T-helper 2 cell treated with Interferon-gamma antibody and Interleukin-4, amounts not matched to agents 5 μg/mL and 100 μg/mL, for 36 hours (primary cell): ENCODE measurements at regions not wholly inside any gene's neighbourhood (a gene's known extent, or its start where the extent isn't known, plus 50 kb on each side); places are given as distances from the start of the nearest gene placed in this dataset.

Experiments used
- DNase-seq: peaks from one replicate; pipeline ENCODE4 v3.0.0; 2021; ENCODE audit warnings: low spot score
- H3K27ac Mint-ChIP-seq: one replicate; pipeline ENCODE4 v1.8.0; 2021; ENCODE audit warnings: mild to moderate bottlenecking, mixed read lengths
- H3K27me3 Mint-ChIP-seq: one replicate; pipeline ENCODE4 v1.8.0; 2021; ENCODE audit warnings: low read depth, mixed read lengths
- H3K36me3 Mint-ChIP-seq: one replicate; pipeline ENCODE4 v1.8.0; 2021; ENCODE audit warnings: low read depth, mixed read lengths
- H3K4me1 Mint-ChIP-seq: one replicate; pipeline ENCODE4 v1.8.0; 2021; ENCODE audit warnings: low read depth, mixed read lengths
- H3K4me3 Mint-ChIP-seq: one replicate; pipeline ENCODE4 v1.8.0; 2022; ENCODE audit warnings: mild to moderate bottlenecking, moderate library complexity, mixed read lengths
- H3K9me3 Mint-ChIP-seq: one replicate; pipeline ENCODE4 v1.8.0; 2021; ENCODE audit warnings: mixed read lengths

DNA sequence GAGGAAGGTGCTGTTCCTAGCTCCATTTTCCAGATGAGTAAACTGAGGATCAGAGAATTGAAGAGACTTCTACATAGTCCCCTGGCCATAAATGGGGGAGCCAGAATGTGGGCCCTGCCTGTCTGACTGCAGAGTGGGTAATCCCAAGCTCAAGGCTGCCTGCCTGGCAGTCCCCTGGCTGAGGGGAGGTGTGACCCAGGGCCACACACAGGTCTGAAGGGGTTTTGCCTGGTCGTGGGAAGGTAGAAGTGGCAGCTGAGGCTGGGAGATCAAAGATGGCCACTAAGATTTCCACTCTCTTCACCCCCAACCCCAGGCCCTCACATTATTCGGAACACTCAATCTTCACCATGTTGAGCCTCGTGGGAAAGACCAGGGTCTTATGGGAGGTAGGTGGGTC lies 176.3 kb downstream of the MACROH2A1 start:
- H3K4me3 Mint-ChIP-seq = no peak overlapping the region
- no peaks in the 10 kb centered on the region for H3K9me3 Mint-ChIP-seq
- no peak for DNase-seq
- peaks cover 12% of the 10 kb centered on the region for H3K27me3 Mint-ChIP-seq
- no peak overlapping the region for H3K27ac Mint-ChIP-seq
- no peaks in the 10 kb centered on the region for H3K36me3 Mint-ChIP-seq
- no peaks in the 10 kb centered on the region for H3K4me1 Mint-ChIP-seq

DNA sequence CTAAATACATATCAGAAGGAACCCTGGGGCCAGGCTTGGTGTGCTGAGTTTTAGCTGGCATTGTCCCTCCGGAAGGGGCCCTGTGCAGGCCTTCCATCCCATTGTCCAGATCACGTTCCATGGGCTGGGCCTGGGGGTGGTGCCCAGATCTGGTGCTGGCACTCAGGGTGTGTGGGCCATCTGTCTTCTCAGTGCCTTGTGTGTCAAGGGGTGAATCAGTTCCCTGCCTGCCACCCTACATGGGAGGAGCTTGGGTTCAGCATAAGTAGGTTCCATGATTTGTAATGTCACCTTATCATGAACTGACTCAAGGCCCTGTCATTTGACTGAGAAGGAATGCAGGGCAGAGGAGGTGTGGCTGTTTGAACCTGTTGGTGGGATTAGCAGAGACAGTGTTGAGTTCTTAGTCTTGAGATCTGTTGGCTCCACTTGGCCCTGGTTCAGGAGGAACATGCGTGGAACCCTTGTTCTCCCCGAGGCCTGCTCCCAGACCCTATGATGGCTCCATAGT lies 176.8 kb downstream of the MACROH2A1 start:
- no peaks in the 10 kb centered on the region for H3K4me1 Mint-ChIP-seq
- H3K27me3 Mint-ChIP-seq = peaks cover 12% of the 10 kb centered on the region

DNA sequence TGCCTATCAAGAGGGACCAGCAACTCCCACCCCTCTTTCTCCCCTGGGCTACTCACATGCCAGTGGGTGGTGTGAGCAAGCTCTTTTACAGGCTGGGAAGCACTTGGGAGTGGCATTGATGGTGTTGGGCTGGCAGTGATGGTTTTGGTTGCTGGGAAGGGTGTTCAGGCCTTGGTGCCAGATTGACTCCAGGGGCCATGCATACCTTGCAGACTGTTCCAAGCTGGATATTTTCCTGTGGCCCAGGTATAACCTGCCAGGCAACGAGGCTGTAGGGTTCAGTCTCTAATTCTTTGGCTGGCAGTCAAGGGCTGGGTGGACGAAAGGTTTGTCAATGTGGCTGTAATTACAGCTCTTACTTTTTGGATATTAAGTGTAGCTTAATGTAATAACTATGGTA lies 177.3 kb downstream of the MACROH2A1 start:
- H3K9me3 Mint-ChIP-seq = no peaks in the 10 kb centered on the region
- peaks cover 11% of the 10 kb centered on the region for H3K27me3 Mint-ChIP-seq
- H3K36me3 Mint-ChIP-seq = no peaks in the 10 kb centered on the region
- no peak overlapping the region for H3K4me3 Mint-ChIP-seq
- DNase-seq = no peak
- no peaks in the 10 kb centered on the region for H3K4me1 Mint-ChIP-seq
- H3K27ac Mint-ChIP-seq = no peak overlapping the region

More for the DNA sequence above, 176.8 kb downstream of the MACROH2A1 start:
- H3K4me3 Mint-ChIP-seq = no peak overlapping the region
- no peak for DNase-seq
- no peaks in the 10 kb centered on the region for H3K9me3 Mint-ChIP-seq
- H3K36me3 Mint-ChIP-seq = no peaks in the 10 kb centered on the region
- H3K27ac Mint-ChIP-seq = no peak overlapping the region

DNA sequence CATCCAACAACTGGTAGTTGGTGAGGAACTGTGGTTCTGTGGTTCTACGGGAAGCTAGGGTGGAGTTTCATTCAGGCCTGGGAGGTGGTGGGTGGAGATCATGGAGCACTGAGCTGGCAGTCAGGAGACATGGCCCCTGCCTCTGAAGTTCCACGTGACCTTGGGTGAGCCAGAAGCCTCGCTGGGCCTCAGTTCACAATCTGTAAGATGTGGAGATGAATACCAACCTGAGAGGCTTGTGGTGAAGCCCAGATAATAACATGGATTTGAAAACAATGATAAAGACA lies 177.9 kb downstream of the MACROH2A1 start:
- Mint-ChIP-seq H3K4me3 (no peak overlapping the region), H3K4me1 (no peaks in the 10 kb centered on the region), H3K27me3 (peaks cover 8% of the 10 kb centered on the region), H3K27ac (no peak overlapping the region), H3K9me3 (no peaks in the 10 kb centered on the region), H3K36me3 (no peaks in the 10 kb centered on the region)
- DNase-seq = no peak

DNA sequence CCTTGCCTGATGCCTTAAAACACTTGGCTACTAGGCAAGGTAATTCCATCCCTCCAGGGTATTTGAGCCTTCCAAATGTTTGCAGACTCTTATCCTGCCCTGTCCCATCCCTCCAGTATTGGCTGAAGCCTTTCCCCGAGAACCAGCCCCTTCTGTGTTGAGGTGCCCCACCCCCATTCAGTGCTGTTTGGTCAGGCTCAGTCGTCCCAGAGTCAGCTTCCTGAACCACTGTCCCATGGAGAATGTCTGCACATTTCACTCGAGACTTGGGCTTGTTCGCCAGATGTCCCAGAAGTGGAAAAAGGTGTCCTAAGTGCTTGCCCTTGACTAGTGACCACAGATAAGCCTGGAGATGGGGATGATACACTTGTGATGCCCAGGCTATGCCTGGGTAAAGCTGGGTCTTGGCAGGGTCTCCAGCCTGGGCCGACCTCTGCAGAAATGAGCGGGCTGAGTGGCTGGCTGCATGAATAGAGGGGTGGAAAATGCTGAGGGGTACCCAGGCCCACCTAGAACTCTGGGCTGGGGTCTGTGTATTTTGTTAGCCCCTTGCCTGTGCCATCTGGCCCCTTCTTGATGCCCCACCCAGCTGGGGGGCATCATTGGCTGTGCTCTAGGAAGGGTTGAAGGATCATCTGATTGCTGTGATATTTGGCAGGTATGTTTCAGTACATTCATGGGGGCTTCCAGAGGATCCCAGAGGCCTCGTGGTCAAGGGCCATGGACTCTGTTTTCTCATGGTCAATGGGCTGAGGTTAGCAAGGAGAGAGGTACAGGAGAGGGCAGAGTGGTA lies 178.4 kb downstream of the MACROH2A1 start:
- peaks cover 12% of the 10 kb centered on the region for H3K27me3 Mint-ChIP-seq
- H3K27ac Mint-ChIP-seq = no peak overlapping the region
- H3K9me3 Mint-ChIP-seq = no peaks in the 10 kb centered on the region
- no peaks in the 10 kb centered on the region for H3K36me3 Mint-ChIP-seq
- DNase-seq = no peak
- no peaks in the 10 kb centered on the region for H3K4me1 Mint-ChIP-seq
- no peak overlapping the region for H3K4me3 Mint-ChIP-seq

DNA sequence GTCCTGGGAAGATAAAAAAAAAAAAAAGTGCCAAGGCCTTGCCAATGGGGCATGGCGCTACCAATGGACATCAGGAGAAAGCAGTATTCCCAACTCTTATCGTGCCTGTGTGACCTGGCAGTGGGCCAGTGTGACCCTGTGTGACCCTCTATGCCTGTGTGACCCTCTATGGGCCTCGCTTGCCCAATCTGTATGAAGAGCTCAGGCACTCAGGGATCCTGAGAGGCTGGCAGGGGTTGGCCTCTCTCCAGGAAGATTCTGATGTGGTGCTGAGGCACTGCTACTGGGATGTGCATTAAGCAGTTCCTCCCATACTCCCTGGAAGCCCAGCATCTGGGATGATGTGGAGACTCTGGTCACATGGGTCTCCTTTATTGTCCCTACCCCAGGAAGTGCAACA lies 179.2 kb downstream of the MACROH2A1 start:
- DNase-seq = no peak
- no peaks in the 10 kb centered on the region for H3K9me3 Mint-ChIP-seq
- peaks cover 14% of the 10 kb centered on the region for H3K27me3 Mint-ChIP-seq
- H3K27ac Mint-ChIP-seq = no peak overlapping the region
- H3K4me3 Mint-ChIP-seq = no peak overlapping the region
- no peaks in the 10 kb centered on the region for H3K4me1 Mint-ChIP-seq
- H3K36me3 Mint-ChIP-seq = no peaks in the 10 kb centered on the region

DNA sequence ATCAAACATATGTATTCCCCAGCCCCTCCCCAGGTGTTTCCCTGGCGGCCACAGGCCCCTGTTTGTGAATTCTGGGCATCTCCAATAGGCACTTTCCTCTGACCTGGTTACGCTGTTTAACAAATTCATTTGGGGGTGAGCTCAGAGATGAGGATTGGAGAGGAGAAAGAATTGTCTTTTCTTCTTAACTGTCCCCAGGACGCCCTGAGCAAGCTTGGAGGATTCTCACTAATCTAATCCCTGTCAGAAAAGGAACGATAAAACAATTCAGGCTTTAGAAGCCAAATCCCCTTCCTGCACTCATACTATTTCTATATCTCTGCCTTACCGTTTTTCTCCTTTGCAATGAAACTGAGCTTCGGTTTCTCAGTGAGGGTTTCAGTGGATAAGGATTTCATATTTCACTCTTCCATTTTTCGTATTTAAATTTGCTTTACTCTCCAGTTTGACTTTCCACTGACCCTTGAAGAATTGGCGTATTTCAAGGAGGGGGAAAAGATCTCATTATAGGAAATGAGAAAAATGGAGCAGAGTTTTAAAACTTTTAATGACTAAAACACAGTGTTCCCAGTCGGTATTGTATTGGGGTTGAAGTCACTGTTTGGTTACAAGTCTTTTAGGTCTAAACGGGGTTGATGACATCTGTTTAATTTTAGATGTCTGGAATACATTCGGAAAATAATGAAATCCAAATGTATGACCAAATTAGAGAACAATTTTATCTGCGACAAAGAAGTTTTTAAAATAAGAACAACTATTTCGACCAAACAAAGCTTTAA lies 180.1 kb downstream of the MACROH2A1 start:
- H3K27me3 Mint-ChIP-seq = peaks cover 10% of the 10 kb centered on the region
- H3K9me3 Mint-ChIP-seq = no peaks in the 10 kb centered on the region
- no peak overlapping the region for H3K4me3 Mint-ChIP-seq
- no peak overlapping the region for H3K27ac Mint-ChIP-seq
- no peaks in the 10 kb centered on the region for H3K36me3 Mint-ChIP-seq
- no peaks in the 10 kb centered on the region for H3K4me1 Mint-ChIP-seq
- no peak for DNase-seq

DNA sequence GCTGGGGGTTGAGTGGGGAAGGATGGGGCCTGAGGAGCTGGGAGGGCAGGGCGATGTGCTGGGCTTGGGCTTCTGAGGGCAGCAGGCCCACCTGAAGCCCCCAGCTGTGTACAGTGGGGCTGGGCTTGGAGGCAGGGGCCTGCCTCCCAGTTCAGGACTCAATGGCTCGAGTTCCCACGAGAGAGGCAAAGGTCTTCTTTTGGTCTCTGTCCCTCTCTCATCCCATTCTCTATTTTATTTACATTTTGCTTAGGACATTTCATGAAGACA lies 180.6 kb downstream of the MACROH2A1 start:
- Mint-ChIP-seq H3K4me1 (no peaks in the 10 kb centered on the region), H3K27me3 (peaks cover 8% of the 10 kb centered on the region), H3K9me3 (no peaks in the 10 kb centered on the region), H3K4me3 (no peak overlapping the region), H3K36me3 (no peaks in the 10 kb centered on the region), H3K27ac (no peak overlapping the region)
- DNase-seq = no peak

DNA sequence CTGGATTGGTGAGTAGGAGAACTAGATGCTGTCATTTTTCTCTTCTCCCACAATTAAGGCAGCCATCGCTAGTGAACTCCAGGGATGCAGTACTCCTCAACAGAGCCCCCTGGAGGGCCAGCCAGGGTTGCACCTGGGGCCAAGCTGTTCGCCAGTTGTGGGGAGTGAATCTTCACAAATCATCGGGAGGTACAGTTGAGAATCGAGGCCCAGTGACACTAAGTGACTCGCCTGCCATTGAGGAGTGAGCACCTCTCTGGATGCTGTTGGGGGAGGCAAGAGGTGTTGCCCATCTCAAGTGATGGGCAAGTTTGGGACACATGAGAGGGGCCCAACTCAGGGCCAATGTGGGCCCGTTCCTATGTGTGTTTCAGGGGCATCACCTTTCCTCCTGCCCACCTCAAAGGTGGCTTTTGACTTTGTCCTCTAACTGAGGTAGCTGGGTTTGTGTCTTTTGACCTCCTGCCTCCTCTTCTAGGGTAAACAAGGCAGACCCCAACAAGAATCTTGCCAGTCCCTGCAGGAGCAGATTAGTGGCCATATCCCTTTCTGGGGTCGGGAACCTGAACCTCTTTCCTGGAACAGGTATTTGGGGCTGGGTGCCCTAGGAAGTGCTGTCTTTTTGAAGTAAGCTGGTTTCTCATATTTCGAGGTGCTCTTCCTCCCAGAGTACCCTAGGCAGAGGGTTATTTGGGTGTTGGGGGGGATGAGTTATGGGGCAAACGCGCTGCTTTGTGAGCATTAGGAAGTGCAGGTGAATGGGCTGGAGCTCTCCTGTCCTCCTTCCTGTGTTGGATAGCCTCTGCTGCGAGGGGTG lies 181.2 kb downstream of the MACROH2A1 start:
- Mint-ChIP-seq H3K27ac (no peak overlapping the region), H3K9me3 (no peaks in the 10 kb centered on the region), H3K36me3 (no peaks in the 10 kb centered on the region), H3K4me1 (no peaks in the 10 kb centered on the region), H3K4me3 (no peak overlapping the region), H3K27me3 (peaks cover 5% of the 10 kb centered on the region)
- DNase-seq = no peak

DNA sequence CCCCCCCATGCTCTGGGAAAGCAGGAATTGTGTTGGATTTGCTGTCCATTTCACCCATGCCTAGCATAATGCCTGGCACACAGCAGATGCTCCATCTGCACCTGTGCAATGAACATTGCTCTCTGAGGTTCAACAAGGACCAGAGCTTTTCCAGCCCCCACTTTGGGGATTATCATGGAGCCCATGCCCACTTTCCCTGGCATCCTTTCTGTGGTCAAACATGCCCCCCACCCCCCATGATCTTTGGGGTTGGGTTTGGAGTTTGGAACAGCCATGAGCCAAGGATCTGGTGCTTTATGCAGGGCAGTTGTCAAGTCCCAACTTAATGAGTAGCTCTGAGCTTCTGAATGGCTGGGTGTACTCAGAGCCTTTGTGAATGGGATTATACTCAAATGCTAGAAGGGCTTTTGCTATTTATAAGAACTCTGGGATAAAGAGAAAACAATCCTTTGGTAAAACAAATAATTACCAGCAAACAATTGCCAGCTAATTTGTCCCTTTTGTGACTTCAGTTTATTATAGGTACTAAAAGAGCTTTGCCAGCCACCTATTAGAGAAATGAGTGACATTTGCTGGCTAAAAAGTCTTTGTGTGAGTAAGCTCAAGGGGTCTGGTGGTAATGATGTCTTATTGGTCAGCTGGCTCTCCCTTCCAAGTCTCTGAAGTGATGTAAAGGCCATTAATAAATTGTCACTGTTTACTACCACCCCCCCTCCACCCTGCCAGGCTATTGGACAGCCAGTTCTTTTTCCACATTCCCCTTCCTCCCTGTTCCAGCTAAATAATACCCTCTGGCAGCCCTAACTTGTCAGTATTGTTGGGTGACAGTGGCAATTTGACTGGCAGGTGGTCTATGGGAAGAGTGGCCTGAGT lies 182.3 kb downstream of the MACROH2A1 start:
- H3K27ac Mint-ChIP-seq = no peak overlapping the region
- no peaks in the 10 kb centered on the region for H3K9me3 Mint-ChIP-seq
- H3K36me3 Mint-ChIP-seq = no peaks in the 10 kb centered on the region
- no peak overlapping the region for H3K4me3 Mint-ChIP-seq
- H3K4me1 Mint-ChIP-seq = no peaks in the 10 kb centered on the region
- H3K27me3 Mint-ChIP-seq = peaks cover 5% of the 10 kb centered on the region
- DNase-seq = no peak

DNA sequence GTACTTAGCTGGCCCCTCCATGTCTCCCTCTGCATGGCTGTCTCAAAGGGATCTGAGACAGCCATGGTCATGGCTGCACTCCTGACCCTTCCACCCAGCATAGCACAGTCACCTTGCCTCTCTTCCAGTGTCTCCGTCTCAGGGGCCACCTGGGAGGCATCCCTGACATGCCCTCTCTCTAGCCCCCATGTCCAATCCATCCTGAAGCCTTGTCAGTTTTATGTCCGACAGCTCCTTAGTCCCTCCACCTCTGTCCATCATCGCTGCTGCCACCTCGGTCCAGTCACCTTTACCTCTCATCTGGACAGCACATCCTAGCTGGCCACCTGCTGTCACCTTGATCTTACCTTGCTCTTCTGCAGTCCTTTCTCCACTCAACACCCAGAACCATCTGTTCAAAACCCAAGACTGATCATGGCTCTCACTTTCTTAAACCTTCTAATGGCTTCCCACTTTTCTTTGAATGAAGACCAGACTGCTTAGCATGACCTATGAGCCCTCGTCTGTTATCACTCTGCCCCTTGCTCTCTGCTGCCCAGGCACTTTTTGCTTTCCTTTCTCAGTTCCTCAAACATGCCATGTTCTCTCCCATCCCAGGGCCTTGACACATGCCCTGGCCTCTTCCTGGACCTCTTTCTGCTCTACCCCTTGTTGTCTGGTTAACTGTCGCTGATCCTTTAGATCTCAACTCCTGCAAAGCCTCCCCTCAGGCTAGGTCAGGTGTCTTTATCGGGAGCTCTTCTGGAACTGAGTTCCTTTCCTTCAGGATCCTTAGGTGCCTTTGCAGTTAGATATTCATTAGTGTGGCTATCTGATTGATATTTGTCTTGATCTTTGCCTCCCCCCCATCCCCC lies 181.8 kb upstream of the PITX1 start:
- H3K36me3 Mint-ChIP-seq = no peaks in the 10 kb centered on the region
- no peak overlapping the region for H3K27ac Mint-ChIP-seq

DNA sequence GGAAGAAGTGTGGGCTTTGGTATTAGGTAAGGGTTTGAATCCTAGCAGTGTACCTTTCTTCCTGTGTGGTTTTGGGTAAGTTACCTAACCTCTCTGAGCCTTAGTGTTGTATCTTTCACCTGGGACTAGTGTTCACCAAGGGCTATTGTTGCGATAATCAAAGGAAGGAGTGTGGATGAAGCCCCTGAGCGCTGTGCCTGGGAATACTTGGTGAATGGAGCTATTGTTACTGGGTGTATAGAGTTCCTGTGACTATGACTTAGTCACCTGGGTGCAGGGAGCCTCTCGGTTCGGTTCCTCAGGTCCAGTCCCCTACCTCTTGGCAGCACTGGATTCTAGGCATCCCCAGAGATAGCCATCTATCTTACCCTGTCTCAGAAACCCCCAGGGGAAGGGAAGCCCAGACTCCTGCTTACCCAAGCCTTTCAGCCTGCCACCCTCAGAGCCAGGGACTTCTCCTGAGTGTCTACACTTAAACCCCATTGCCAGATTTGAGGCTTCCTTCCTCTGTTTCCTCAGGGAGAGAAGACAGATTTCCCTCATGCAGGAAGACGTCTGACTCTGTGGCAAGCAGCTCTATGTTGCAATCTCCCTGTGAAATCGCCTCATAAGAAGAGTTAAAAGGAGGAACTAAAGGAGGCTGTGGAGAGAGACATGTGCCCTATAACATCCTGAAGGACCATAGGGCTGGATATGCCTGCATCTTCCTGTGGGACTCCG lies 181.0 kb upstream of the PITX1 start:
- H3K27ac Mint-ChIP-seq = no peak overlapping the region
- DNase-seq = no peak
- no peaks in the 10 kb centered on the region for H3K9me3 Mint-ChIP-seq
- no peaks in the 10 kb centered on the region for H3K36me3 Mint-ChIP-seq
- H3K4me1 Mint-ChIP-seq = no peaks in the 10 kb centered on the region
- H3K27me3 Mint-ChIP-seq = peaks cover 5% of the 10 kb centered on the region
- no peak overlapping the region for H3K4me3 Mint-ChIP-seq

More for the DNA sequence above, 181.8 kb upstream of the PITX1 start:
- no peak for DNase-seq
- H3K4me3 Mint-ChIP-seq = no peak overlapping the region
- no peaks in the 10 kb centered on the region for H3K9me3 Mint-ChIP-seq
- H3K4me1 Mint-ChIP-seq = no peaks in the 10 kb centered on the region
- peaks cover 5% of the 10 kb centered on the region for H3K27me3 Mint-ChIP-seq
